C4-2B (cell line): ENCODE measurements at regions not wholly inside any gene's neighbourhood (a gene's known extent, or its start where the extent isn't known, plus 50 kb on each side); places are given as distances from the start of the nearest gene placed in this dataset.

Source experiments
- ZFX ChIP-seq: fragments of 450-650 bp; IDR thresholded peaks from 2 replicates; pipeline ENCODE4 v1.6.1; 2017
- TF ChIP-seq, protein P1 (sequence below): fragments of 450-650 bp; conservative IDR thresholded peaks from 2 replicates; pipeline ENCODE4 v1.5.1; 2017; ENCODE audit warnings: mild to moderate bottlenecking

DNA sequence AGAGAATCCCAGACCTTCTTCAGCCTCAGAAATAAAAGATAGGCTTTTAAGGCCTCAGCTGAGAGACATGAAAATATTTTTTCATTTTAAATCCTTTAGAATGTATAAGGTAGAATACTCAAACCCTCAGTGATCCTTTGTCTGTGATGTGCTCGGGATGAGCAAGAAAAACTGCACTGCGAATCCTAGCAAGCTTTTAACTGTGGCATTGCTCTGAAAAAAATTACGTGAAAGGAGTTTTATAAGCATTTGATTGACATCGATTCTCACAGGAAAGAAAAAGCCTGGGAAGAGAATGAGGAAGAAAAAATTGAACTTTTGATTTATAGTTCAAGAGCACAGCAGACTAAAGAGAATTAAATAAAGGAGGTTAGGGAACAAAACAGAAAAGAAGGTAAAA, 120.0 kb downstream of the TMEM168 start:
- TF ChIP-seq, protein P1, sequence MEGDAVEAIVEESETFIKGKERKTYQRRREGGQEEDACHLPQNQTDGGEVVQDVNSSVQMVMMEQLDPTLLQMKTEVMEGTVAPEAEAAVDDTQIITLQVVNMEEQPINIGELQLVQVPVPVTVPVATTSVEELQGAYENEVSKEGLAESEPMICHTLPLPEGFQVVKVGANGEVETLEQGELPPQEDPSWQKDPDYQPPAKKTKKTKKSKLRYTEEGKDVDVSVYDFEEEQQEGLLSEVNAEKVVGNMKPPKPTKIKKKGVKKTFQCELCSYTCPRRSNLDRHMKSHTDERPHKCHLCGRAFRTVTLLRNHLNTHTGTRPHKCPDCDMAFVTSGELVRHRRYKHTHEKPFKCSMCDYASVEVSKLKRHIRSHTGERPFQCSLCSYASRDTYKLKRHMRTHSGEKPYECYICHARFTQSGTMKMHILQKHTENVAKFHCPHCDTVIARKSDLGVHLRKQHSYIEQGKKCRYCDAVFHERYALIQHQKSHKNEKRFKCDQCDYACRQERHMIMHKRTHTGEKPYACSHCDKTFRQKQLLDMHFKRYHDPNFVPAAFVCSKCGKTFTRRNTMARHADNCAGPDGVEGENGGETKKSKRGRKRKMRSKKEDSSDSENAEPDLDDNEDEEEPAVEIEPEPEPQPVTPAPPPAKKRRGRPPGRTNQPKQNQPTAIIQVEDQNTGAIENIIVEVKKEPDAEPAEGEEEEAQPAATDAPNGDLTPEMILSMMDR: no peak
- TF ChIP-seq ZFX: no peak
